ENCODE measurements at regions not wholly inside any gene's neighbourhood (a gene's known extent, or its start where the extent isn't known, plus 50 kb on each side); places are given as distances from the start of the nearest gene placed in this dataset.

DNA sequence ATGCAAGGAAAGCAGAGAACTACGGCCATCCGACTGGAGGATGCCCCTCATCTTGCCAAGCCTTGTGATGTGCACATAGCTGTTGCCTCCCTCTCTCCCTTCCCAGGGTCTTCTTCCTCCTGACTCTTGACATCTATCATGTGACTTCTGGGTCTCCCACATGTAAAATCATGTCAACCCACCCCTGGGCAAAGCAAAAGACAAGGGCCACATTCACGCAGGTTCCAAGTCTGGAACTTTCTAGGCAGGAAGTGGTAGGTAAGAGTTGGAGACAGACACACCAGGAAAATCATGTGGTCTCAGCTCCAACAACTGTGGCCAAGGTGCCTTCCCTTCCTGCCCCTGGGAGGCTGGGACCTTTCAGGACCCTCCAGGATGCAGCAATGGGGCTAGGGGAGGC is 187.3 kb downstream of the CXCL12 start:
- Histone ChIP-seq H3K9ac (ENCODE audit: low read length) (no peak overlapping the region), H3K79me2 (ENCODE audit: low read length) (no peaks in the 10 kb centered on the region), H2AFZ (ENCODE audit: low read depth, low read length) (no peak overlapping the region), H4K20me1 (ENCODE audit: insufficient read depth, low read length) (no peaks in the 10 kb centered on the region), H3K4me2 (ENCODE audit: low read length) (no peak overlapping the region), H3K27ac (ENCODE audit: low read length) (no peak overlapping the region), H3K36me3 (replicated peaks; ENCODE audit: low read depth, low read length) (no peaks in the 10 kb centered on the region), H3K27me3 (ENCODE audit: low read depth, low read length) (no peaks in the 10 kb centered on the region), H3K9me3 (ENCODE audit: insufficient read depth, low read length) (no peaks in the 10 kb centered on the region), H3K4me1 (ENCODE audit: low read length) (peaks cover 8% of the 10 kb centered on the region), H3K4me3 (ENCODE audit: low read length) (no peak overlapping the region)
- TF ChIP-seq EZH2phosphoT487 (IDR thresholded peaks at IDR 0.05; ENCODE audit: low read depth): no peak
- TF ChIP-seq, protein P1, sequence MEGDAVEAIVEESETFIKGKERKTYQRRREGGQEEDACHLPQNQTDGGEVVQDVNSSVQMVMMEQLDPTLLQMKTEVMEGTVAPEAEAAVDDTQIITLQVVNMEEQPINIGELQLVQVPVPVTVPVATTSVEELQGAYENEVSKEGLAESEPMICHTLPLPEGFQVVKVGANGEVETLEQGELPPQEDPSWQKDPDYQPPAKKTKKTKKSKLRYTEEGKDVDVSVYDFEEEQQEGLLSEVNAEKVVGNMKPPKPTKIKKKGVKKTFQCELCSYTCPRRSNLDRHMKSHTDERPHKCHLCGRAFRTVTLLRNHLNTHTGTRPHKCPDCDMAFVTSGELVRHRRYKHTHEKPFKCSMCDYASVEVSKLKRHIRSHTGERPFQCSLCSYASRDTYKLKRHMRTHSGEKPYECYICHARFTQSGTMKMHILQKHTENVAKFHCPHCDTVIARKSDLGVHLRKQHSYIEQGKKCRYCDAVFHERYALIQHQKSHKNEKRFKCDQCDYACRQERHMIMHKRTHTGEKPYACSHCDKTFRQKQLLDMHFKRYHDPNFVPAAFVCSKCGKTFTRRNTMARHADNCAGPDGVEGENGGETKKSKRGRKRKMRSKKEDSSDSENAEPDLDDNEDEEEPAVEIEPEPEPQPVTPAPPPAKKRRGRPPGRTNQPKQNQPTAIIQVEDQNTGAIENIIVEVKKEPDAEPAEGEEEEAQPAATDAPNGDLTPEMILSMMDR (IDR thresholded peaks at IDR 0.05; ENCODE audit: low read depth, low read length): no peak

DNA sequence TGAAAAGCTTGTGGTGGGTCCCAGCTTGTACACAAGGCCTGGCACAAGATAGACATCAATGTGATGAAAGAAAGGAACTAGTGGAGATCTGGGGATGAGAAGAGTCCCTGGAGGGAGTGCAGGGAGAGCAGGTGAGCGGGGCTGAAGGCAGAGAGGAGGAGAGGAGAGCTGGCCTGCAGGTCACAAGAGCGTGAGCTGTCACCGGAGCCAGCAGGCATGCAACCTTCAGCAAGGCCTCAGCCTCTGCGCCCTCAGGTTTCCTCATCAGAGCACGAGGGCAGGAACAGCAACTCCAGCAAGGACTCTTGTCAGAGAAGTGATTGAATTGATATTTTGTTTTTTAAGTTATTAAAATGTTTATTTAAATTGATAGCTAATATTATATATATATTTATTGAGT is 188.6 kb downstream of the CXCL12 start:
- no peaks in the 10 kb centered on the region for H3K79me2 ChIP-seq (ENCODE audit: low read length)

DNA sequence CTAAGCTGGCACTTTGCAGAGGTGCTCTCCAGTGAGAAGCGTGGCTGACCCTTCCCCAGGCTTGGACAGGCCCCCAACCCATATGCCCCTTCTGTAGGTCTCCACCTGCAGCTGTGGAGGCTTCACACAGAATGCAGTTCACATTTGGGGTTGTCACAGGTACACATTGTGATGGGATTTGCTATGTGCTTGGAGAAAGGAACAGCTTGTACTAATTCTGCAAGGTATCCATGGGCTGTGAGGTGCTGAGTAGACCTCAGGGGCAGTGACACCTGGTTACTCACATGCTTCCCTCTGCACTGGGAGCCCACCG is 188.9 kb downstream of the CXCL12 start:
- TF ChIP-seq, protein P1 (IDR thresholded peaks at IDR 0.05; ENCODE audit: low read depth, low read length): no peak
- no peak for TF ChIP-seq EZH2phosphoT487 (IDR thresholded peaks at IDR 0.05; ENCODE audit: low read depth)
- H3K9ac ChIP-seq (ENCODE audit: low read length): no peak overlapping the region
- H3K79me2 ChIP-seq (ENCODE audit: low read length): no peaks in the 10 kb centered on the region
- H2AFZ ChIP-seq (ENCODE audit: low read depth, low read length): no peak overlapping the region
- no peaks in the 10 kb centered on the region for H3K36me3 ChIP-seq (replicated peaks; ENCODE audit: low read depth, low read length)
- H3K27ac ChIP-seq (ENCODE audit: low read length): no peak overlapping the region
- H3K4me1 ChIP-seq (ENCODE audit: low read length): peaks cover 9% of the 10 kb centered on the region
- H3K4me3 ChIP-seq (ENCODE audit: low read length): no peak overlapping the region
- no peaks in the 10 kb centered on the region for H3K9me3 ChIP-seq (ENCODE audit: insufficient read depth, low read length)
- no peak overlapping the region for H3K4me2 ChIP-seq (ENCODE audit: low read length)
- no peaks in the 10 kb centered on the region for H4K20me1 ChIP-seq (ENCODE audit: insufficient read depth, low read length)
- H3K27me3 ChIP-seq (ENCODE audit: low read depth, low read length): no peaks in the 10 kb centered on the region

More for the DNA sequence above, 188.6 kb downstream of the CXCL12 start:
- Histone ChIP-seq H4K20me1 (ENCODE audit: insufficient read depth, low read length) (no peaks in the 10 kb centered on the region), H2AFZ (ENCODE audit: low read depth, low read length) (no peak overlapping the region), H3K4me2 (ENCODE audit: low read length) (no peak overlapping the region), H3K4me1 (ENCODE audit: low read length) (peaks cover 9% of the 10 kb centered on the region), H3K9ac (ENCODE audit: low read length) (no peak overlapping the region), H3K27ac (ENCODE audit: low read length) (no peak overlapping the region), H3K9me3 (ENCODE audit: insufficient read depth, low read length) (no peaks in the 10 kb centered on the region), H3K27me3 (ENCODE audit: low read depth, low read length) (no peaks in the 10 kb centered on the region), H3K36me3 (replicated peaks; ENCODE audit: low read depth, low read length) (no peaks in the 10 kb centered on the region), H3K4me3 (ENCODE audit: low read length) (no peak overlapping the region)
- no peak for TF ChIP-seq EZH2phosphoT487 (IDR thresholded peaks at IDR 0.05; ENCODE audit: low read depth)
- TF ChIP-seq, protein P1 (IDR thresholded peaks at IDR 0.05; ENCODE audit: low read depth, low read length): no peak

DNA sequence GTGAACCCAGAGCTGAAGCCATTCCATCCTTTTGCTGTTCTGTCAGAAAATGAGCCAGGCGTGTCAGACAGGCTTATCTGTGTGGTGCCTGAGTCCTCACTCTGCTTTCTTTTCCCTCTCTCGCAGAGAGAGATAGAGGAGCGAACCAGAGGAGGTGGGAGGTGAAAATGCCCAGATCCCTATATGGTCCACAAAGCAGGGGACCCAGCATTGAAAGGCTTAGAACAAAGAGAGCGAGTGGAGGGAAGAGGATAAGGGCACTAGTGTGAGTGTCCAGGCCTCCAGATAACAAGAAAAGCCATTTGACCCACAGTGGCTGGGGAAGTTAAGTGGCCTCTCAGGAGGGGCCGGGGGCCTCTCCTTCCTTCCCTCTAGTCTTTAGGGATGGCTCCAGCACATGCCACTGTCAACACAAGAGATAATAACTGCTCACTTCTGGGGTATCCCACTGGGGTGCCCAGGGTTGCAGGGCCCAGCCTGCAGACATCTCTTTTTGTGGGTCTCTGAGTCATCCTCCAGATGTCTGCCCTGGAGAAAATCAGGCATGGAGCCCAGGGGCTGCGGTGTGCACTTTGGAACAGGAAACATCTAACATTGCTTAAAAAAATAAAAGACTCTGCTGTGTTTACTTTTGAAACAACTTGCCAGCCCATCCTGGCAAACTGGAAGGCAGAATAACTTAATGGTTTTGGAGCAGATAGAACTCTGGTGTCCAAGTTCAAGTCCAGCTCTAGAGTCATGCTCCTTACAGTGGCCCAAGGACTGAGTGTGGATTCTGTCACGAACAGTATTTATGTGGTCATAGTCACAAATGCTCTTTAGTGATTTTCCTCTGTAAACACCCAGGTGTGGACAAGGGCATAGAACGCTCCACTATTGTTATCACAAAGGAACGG is 189.5 kb downstream of the CXCL12 start:
- no peak overlapping the region for H3K27ac ChIP-seq (ENCODE audit: low read length)
- no peak overlapping the region for H3K4me3 ChIP-seq (ENCODE audit: low read length)
- TF ChIP-seq, protein P1 (IDR thresholded peaks at IDR 0.05; ENCODE audit: low read depth, low read length): no peak
- TF ChIP-seq EZH2phosphoT487 (IDR thresholded peaks at IDR 0.05; ENCODE audit: low read depth): no peak
- no peak overlapping the region for H2AFZ ChIP-seq (ENCODE audit: low read depth, low read length)
- peaks cover 9% of the 10 kb centered on the region for H3K4me1 ChIP-seq (ENCODE audit: low read length)
- H4K20me1 ChIP-seq (ENCODE audit: insufficient read depth, low read length): no peaks in the 10 kb centered on the region
- no peaks in the 10 kb centered on the region for H3K79me2 ChIP-seq (ENCODE audit: low read length)
- no peak overlapping the region for H3K9ac ChIP-seq (ENCODE audit: low read length)
- H3K9me3 ChIP-seq (ENCODE audit: insufficient read depth, low read length): no peaks in the 10 kb centered on the region
- H3K4me2 ChIP-seq (ENCODE audit: low read length): no peak overlapping the region
- H3K36me3 ChIP-seq (replicated peaks; ENCODE audit: low read depth, low read length): no peaks in the 10 kb centered on the region
- no peaks in the 10 kb centered on the region for H3K27me3 ChIP-seq (ENCODE audit: low read depth, low read length)
